K562 (cell line): ENCODE measurements at regions not wholly inside any gene's neighbourhood (a gene's known extent, or its start where the extent isn't known, plus 50 kb on each side); places are given as distances from the start of the nearest gene placed in this dataset.

Experiments used
- ATF1 ChIP-seq, 2 experiments: fragments of 450-650 bp in 1 of 2; IDR thresholded peaks; 2 replicates each; pipeline ENCODE4 v1.6.1; 2016; ENCODE audit warnings: missing compliant biosample characterization in 1 of 2, missing genetic modification characterization in 1 of 2
- CEBPG ChIP-seq, 3 experiments: fragments of 200-800 bp in 1 of 3; sonication (Bioruptor generic) in 1 of 3; sonication (generic) in 1 of 3; formaldehyde crosslinking in 1 of 3; IDR thresholded peaks in 2 of 3; conservative IDR thresholded peaks in 1 of 3; 2 replicates each; pipeline versions ENCODE4 v1.6.1 to v1.8.0; 2016 to 2022; ENCODE audit warnings: missing compliant biosample characterization in 2 of 3, missing genetic modification characterization in 2 of 3, mild to moderate bottlenecking in 1 of 3, missing genetic modification reagents in 1 of 3
- JUNB ChIP-seq: fragments of 450-650 bp; formaldehyde crosslinking; conservative IDR thresholded peaks from 2 replicates; pipeline ENCODE4 v1.4.0; 2020; ENCODE audit warnings: mild to moderate bottlenecking
- MYC ChIP-seq, 2 experiments: fragments of 250-450 bp in 1 of 2; sonication (Bioruptor Pico) in 1 of 2; IDR thresholded peaks; 2 replicates each; pipeline versions ENCODE4 v1.5.1 to v1.6.1; 2012 to 2021; ENCODE audit warnings: low read depth in 2 of 2, borderline replicate concordance in 1 of 2, improper control_type of control experiment in 1 of 2, low read length in 1 of 2, mild to moderate bottlenecking in 1 of 2, moderate library complexity in 1 of 2
- RBFOX2 ChIP-seq: fragments of 200-400 bp; formaldehyde crosslinking; IDR thresholded peaks from 2 replicates; pipeline ENCODE4 v1.6.1; 2017; ENCODE audit warnings: low read depth, mild to moderate bottlenecking, low read length, moderate library complexity
- RNF2 ChIP-seq: sonication (generic); IDR thresholded peaks from 2 replicates; pipeline ENCODE4 v1.6.1; 2016
- ZNF274 ChIP-seq: IDR thresholded peaks from 2 replicates; pipeline ENCODE4 v1.6.1; 2011; ENCODE audit warnings: low read depth, mild to moderate bottlenecking, low read length, moderate library complexity, borderline replicate concordance

- TF ChIP-seq CEBPG (CRISPR knock-in tag; IDR thresholded peaks at IDR 0.05): no peak
- no peak for TF ChIP-seq CEBPG (tag; conservative IDR thresholded peaks at IDR 0.05 in 1 of 2, IDR thresholded peaks at IDR 0.05 in 1 of 2)
- TF ChIP-seq JUNB (CRISPR knock-in tag): no peak
- TF ChIP-seq RBFOX2: no peak
- no peak for TF ChIP-seq MYC (IDR thresholded peaks at IDR 0.05; ENCODE audit: low read depth, low read length)
- TF ChIP-seq MYC (CRISPR knock-in tag; IDR thresholded peaks at IDR 0.05; ENCODE audit: borderline replicate concordance, low read depth): no peak
- no peak for TF ChIP-seq ATF1 (CRISPR knock-in tag; IDR thresholded peaks at IDR 0.05)
- TF ChIP-seq ATF1 (tag; IDR thresholded peaks at IDR 0.05): no peak
- TF ChIP-seq RNF2: no peak
- no peak for TF ChIP-seq ZNF274
These were observed 57.5 kb upstream of the PAPPA start for GRCh38 chr9:116096046-116096445.
